D721Med (cell line): ENCODE measurements at regions not wholly inside any gene's neighbourhood (a gene's known extent, or its start where the extent isn't known, plus 50 kb on each side); places are given as distances from the start of the nearest gene placed in this dataset.

Experiments used
- DNase-seq: peaks from one replicate; pipeline ENCODE4 v3.0.0; 2011; ENCODE audit warnings: low spot score; ENCODE audit not compliant: insufficient read length
- FAIRE-seq: peaks from 2 replicates; lab custom pipeline; 2011; peaks lifted over from hg19 to GRCh38; lab: Jason Lieb, UNC
- TF ChIP-seq, protein P1 (sequence below): IDR thresholded peaks from 2 replicates; pipeline ENCODE4 v1.5.1; 2012; ENCODE audit warnings: mild to moderate bottlenecking, control low read depth; ENCODE audit not compliant: insufficient read depth; ENCODE audit errors: missing control alignments

- TF ChIP-seq, protein P1, sequence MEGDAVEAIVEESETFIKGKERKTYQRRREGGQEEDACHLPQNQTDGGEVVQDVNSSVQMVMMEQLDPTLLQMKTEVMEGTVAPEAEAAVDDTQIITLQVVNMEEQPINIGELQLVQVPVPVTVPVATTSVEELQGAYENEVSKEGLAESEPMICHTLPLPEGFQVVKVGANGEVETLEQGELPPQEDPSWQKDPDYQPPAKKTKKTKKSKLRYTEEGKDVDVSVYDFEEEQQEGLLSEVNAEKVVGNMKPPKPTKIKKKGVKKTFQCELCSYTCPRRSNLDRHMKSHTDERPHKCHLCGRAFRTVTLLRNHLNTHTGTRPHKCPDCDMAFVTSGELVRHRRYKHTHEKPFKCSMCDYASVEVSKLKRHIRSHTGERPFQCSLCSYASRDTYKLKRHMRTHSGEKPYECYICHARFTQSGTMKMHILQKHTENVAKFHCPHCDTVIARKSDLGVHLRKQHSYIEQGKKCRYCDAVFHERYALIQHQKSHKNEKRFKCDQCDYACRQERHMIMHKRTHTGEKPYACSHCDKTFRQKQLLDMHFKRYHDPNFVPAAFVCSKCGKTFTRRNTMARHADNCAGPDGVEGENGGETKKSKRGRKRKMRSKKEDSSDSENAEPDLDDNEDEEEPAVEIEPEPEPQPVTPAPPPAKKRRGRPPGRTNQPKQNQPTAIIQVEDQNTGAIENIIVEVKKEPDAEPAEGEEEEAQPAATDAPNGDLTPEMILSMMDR = no peak
- DNase-seq (no peak), FAIRE-seq (no peak)
Observed at GRCh38 chr4:3382251-3382650, 59.5 kb upstream of the HGFAC start.

- no peak for DNase-seq
- TF ChIP-seq, protein P1 = no peak
Observed at GRCh38 chr4:3384391-3384770, 57.4 kb upstream of the HGFAC start.

DNA sequence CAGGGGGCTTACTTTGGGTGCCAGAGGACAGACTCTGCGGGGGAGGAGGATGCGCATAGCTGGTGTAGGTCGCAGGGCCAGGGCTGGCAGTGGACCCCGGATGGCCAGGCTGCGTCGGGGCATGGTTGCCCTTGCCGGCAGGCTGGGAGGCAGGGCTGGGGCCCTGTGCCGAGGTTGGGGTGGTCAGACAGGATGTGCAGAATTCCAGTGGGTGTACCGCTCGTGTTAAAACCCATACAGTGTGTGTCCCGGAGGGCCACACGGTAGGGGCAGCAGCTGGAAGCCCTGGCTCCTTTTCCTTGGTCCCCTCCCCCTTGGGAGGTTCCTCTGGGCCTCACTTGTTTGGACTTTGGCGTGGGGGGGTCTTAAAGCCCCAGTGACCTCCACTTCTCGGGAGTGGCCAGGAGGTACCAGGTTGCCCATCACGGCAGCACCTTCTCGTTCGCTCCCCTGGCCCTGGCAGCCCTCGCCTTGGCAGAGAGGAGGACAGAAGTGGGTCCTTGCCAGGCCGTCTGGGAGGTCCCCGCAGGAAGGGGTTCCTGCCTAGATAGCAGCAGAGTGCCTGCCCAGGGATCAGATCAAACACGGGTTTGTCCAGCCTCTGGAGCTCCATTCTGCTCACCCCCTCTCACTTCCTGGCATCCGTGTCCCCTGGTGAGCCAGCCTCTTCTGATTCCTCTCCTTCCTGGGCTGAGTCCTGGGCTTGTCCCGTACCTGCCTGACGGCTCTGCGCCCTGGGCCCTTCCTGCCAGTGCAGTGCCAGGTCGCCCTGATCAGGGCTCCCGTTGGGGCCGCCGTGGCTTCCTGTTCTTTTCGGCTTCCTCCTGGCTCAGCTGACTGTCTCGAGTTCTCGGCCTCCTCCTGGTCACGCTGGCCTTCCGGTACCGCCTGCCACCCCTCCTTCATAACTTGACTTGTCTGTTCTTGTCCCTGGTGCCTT lies 56.7 kb upstream of the HGFAC start:
- no peak for DNase-seq
- FAIRE-seq = no peak
- TF ChIP-seq, protein P1 = no peak

More at GRCh38 chr4:3384391-3384770, 57.4 kb upstream of the HGFAC start:
- no peak for FAIRE-seq

DNA sequence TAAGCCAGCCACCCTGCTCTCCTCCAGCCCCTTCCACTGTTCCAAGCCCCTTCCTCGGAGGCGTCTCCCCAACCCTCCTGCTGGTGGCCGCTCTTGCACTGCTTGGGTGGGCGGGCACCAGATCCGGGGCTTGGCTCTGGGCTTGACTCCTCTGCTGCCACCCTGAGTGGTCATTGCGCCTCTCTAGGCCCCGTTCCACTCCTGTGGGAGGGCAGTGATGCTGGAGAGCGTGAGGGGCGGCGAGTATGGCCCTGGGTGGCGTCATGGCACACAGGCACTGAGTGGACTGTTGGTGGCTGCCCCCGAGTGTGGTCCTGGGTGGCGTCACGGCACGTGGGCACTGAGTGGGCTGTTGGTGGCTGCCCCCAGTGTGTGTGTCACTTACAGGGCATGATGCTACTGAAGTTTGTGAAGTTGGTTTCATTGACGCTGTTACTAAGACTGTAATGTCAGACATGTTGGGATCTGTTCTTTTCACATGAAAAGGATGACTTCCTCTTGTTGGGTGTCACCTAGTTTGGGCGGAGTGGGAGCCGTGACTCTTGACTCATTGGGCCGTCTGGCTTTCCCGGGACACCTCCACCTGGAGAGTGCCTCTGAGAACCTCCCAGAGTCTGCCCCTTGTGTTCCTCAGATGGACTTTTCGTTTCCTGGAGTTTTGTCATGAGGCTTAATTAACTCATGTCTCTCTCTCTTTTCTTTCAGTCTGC lies 55.9 kb upstream of the HGFAC start:
- DNase-seq (no peak), FAIRE-seq (no peak)
- TF ChIP-seq, protein P1 = no peak

- FAIRE-seq (no peak), DNase-seq (no peak)
- TF ChIP-seq, protein P1 = no peak
Observed at GRCh38 chr4:3386526-3386925, 55.2 kb upstream of the HGFAC start.

DNA sequence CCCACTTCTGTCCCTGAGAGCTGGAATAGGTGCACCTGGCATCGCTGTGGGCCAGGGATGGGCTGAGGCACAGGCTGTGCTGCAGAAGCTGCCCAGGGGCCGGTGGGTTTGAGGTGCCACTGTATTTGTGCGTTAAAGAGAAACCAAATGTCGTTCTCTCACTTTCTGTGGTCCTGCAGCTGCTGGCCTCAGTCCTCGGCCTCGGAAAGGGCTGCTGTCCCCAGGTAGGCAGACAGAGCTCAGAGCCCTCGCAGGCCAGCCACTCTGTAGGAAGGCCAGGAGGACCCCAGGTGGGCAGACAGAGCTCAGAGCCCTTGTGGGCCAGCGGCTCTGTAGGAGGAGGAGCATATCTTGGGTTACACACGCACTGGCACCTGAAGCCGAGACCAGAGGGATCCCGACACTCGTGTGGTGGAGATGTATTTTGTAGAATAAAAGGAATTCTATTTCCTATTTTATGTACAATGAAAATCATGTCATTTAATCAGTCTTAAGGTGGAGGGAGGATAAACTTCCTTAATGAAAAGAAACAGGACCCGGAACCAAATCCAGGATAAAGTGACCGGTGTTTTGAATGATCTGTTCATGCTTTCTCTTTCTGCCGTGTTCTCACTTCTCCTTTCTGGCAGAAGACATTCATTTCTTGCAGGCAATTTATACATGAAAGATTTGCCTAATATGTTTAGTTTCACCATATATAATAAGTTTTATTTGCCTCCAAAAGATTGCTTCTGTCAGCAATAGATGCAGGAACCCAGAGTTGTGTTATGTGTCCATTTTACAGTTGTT lies 54.4 kb upstream of the HGFAC start:
- DNase-seq (no peak), FAIRE-seq (no peak)
- TF ChIP-seq, protein P1 = no peak
